GM21723 (cell line): ENCODE measurements at regions not wholly inside any gene's neighbourhood (a gene's known extent, or its start where the extent isn't known, plus 50 kb on each side); places are given as distances from the start of the nearest gene placed in this dataset.
"Not testable (repeated sequence)": the region's sequence is repeated elsewhere in the genome, so short reads cannot be mapped to it uniquely, and the experiment has no call there.

Source experiments
- ATAC-seq: cut with Tn5 transposase; IDR thresholded peaks from one replicate; pipeline ENCODE4 v1.9.1; 2021; ENCODE audit warnings: mild to moderate bottlenecking, moderate library complexity; ENCODE audit not compliant: unreplicated experiment

GRCh38 chr6:60991427-60992028, 1294.5 kb downstream of the KHDRBS2 start:
- ATAC-seq, result no peak

GRCh38 chr6:60952500-60952899, 1333.5 kb downstream of the KHDRBS2 start:
- ATAC-seq, result no peak

- not testable (repeated sequence) for ATAC-seq
Measured at GRCh38 chr6:60950221-60950923, 1335.7 kb downstream of the KHDRBS2 start.

DNA sequence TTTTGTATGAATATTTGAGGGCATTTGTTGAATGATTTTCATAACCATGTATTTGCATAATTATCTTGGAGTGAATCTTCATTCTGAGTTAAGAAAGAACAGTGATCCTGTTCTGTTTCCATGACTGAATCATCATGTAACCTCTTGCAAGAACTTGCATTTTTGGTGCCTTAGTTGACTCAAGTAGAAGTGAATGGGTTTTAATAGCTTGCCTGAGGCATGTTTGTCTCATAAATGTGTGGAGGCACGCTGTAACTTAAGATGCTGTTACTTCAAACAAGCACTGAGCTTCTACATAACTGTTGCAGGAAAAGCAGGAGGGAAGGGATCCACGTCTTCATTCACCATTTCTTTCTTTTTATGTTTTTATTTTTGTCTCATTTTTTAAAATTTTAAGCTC, 1338.6 kb downstream of the KHDRBS2 start:
- ATAC-seq, result not testable (repeated sequence)

DNA sequence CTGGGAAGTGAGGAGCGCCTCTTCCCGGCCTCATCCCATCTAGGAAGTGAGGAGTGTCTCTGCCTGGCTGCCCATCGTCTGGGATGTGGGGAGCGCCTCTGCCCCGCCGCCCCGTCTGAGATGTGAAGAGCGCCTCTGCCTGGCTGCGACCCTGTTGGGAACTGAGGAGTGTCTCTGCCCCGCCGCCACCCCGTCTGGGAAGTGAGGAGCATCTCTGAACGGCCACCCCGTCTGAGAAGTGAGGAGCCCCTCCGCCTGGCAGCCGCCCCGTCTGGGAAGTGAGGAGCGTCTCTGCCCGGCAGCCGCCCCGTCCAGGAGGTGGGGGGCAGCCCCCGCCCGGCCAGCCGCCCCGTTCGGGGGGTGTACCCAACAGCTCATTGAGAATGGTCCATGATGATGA, 1341.2 kb downstream of the KHDRBS2 start:
- ATAC-seq, result not testable (repeated sequence)

- not testable (repeated sequence) for ATAC-seq
Measured at GRCh38 chr6:60935970-60936369, 1350.1 kb downstream of the KHDRBS2 start.

- ATAC-seq, result not testable (repeated sequence)
Measured at GRCh38 chr6:60919652-60920051, 1366.4 kb downstream of the KHDRBS2 start.

GRCh38 chr6:60903860-60904259, 1382.2 kb downstream of the KHDRBS2 start:
- ATAC-seq, result not testable (repeated sequence)

GRCh38 chr6:60893374-60893773, 1392.7 kb downstream of the KHDRBS2 start:
- ATAC-seq, result not testable (repeated sequence)

DNA sequence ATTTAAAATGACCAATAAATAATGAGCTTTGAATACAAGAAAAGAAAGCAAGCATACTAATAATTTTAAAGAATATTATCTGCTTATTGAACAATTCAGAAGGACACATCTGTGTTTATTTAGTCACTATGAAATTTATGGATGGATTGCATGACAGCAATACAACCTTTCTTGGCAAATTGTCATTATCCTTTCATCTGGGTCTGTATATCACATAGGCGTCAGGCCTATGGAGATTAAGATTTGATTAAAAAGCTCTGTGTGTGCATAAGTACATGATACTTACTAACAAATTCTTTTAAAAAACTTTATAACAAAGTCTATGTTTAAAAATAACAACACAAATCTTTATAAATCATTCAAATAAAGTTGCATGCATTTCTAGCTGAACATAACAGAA, 1394.4 kb downstream of the KHDRBS2 start:
- no peak for ATAC-seq

DNA sequence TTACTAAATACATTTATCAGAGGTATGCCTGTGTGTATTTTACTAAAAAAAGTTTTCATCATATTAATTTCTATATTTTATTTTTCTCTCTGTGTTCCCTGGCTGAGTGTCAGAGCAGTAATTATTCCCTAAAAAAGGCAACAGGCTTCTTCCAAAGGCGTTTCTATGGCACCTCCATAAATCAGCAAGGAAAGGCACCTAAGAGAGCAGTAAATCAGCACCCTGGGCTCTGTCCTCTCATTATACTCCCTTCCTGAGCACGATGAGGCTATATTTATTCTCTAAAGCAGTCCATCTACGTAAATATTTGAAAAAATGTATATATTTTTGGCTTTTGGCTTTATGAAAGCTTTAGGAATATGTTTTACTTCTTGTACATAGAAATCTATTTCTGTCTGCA, 1408.6 kb downstream of the KHDRBS2 start:
- ATAC-seq, result not testable (repeated sequence)

- not testable (repeated sequence) for ATAC-seq
Measured at GRCh38 chr6:60870779-60871178, 1415.2 kb downstream of the KHDRBS2 start.

GRCh38 chr6:60867548-60867947, 1418.5 kb downstream of the KHDRBS2 start:
- ATAC-seq, result no peak

- not testable (repeated sequence) for ATAC-seq
Measured at GRCh38 chr6:60843175-60843982, 1442.6 kb downstream of the KHDRBS2 start.

- not testable (repeated sequence) for ATAC-seq
Measured at GRCh38 chr6:60830726-60831125, 1455.3 kb downstream of the KHDRBS2 start.

DNA sequence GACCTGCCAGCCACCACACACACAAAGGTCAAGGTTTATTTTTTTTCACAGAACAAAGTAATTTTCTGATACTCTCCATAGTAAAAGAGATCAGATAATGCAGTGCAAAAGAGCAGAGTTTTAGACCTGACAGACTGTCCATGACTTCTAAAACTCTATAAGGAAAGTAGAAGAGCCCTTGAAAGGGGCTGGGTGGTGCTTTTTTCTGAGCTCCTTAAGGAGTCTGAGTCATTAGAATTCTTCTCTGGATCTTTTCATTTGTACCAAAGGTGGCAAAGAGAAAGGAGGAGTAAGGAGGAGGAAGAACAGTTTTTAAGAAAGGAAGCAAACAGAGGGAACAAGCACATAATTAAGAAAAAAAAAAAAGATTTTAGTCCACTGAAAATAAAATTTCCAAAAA, 1463.4 kb downstream of the KHDRBS2 start:
- ATAC-seq, result not testable (repeated sequence)

DNA sequence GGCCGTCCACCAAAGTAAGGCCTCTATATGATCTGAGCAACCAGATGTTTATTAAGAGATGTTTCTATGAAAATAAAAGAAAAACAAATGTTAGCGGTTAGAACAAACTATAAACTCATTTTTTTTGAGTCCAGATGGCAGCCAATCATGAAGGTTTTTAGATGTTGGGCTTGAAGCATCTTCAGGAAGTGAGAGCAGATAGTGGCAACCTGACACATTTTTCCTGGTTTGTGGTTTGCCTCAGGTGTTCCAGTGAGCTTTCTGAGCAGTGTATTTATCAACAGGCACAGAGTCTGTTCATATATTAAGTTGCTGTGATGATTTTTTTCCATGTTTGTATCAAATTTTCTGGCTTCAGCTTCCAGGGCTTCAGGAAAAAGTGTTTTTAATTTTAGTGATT, 1468.0 kb downstream of the KHDRBS2 start:
- not testable (repeated sequence) for ATAC-seq

DNA sequence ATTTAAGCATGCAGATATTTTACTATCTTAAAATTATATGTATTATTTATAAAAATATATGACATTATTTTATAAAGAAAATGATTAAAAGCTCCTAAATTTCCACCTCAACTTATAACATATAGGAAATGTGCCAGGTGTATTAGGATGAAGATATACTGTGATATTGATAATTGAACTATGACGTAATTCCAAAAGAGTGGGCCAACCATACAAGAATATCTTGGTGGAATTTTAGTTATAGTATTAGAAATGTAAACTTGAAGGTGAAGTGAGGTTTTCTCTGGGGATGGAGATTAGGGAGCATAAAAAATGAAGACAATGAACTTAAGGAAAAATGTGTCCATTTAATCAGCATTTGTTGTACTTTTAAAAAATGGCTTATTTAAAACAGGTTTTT, 1471.2 kb downstream of the KHDRBS2 start:
- ATAC-seq, result not testable (repeated sequence)

DNA sequence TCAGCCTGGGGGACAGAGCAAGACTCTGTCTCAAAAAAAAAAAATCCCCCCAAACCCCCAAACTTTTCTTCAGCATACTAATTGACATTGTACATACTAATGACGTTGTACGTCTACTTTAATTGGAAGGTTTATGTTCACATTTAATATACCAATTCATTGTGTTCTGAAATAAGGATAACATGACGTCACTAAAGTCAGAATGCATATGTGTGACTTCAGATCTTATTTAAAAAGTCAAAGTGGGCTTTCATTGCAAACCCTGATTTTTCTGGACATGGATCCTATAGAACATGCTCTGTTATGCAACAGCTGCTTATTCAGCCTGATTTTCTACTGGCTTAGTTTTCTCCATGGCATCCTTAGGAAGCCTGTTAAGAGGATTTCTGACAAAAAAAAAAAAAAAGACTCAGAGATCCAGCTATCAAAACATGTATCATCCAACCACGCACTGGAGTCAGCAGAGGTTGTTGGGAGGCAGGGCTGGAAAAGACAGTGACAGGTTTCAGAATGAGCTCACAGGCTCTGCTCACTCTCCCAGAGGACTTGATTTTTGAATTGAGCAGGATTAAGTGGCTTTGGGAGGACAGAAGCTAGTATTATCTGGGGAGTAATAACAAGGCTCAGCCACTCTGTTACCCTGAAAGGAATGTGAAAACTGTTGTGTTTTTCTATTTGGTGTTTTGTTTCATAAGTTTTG, 1472.0 kb downstream of the KHDRBS2 start:
- ATAC-seq, result not testable (repeated sequence)

DNA sequence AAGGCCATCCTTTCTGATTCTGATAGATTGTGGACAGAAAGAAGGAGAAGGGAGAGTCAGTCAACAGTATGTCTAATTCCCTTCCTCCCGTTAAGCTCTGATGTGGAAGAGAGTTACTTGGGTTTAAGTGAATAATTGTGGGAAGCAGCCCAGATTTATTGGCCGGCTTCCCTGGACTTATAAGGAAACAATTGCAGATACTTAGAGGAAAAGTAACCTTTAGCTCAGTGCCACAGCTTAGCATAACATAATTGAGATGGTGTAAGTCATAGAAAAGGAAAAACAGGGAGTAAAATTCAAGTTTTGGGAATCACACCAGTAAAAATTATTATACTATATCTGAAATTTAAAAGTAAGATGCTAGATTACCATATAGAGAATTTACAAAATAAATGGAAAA, 1475.8 kb downstream of the KHDRBS2 start:
- not testable (repeated sequence) for ATAC-seq

DNA sequence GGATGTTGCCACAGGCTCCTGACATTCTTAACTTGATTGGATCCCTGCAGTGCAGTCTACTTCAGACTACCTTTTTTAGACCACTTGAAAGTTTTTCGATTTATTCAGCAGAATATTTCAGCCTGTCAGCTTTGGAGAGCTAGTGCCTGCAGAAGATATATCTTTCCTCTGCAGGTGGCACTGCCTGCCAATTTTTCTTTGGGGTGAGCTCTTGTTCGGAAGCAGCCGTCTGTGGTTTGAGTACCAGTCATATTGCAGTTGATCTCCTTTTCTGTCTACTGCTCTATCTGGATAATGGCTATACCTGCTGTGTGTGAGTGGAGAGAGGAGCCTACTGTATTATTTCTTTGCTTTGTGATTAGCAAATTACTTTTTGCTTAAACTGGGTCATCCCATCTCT, 1486.9 kb downstream of the KHDRBS2 start:
- not testable (repeated sequence) for ATAC-seq
